Body of pancreas (tissue), 4 donors: ENCODE measurements at regions not wholly inside any gene's neighbourhood (a gene's known extent, or its start where the extent isn't known, plus 50 kb on each side); places are given as distances from the start of the nearest gene placed in this dataset.

Experiments used
- CTCF ChIP-seq, 7 experiments: fragments of 450-650 bp in 4 of 7; fragments of 200-600 bp in 3 of 7; sonication (generic) in 3 of 7; IDR thresholded peaks; one replicate each; pipeline ENCODE4 v1.5.1; 2016 to 2019; ENCODE audit warnings: antibody characterized with exemption in 7 of 7
- POLR2A ChIP-seq, 3 donors: fragments of 450-650 bp; IDR thresholded peaks; one replicate each; pipeline ENCODE4 v1.6.1; 2016; ENCODE audit warnings: antibody characterized with exemption in 3 of 3, mild to moderate bottlenecking in 2 of 3

- no peak for TF ChIP-seq CTCF (IDR thresholded peaks at IDR 0.05)
- no peak for TF ChIP-seq POLR2A (IDR thresholded peaks at IDR 0.05)
These were observed 240.2 kb upstream of the GLRA1 start for GRCh38 chr5:152164860-152165259.
